ENCODE measurements at regions not wholly inside any gene's neighbourhood (a gene's known extent, or its start where the extent isn't known, plus 50 kb on each side); places are given as distances from the start of the nearest gene placed in this dataset.
A peak's percentile ranks its signal among the peaks of the same experiment; 100 is the strongest.

GRCh38 chr2:191556463-191556862, 121.5 kb upstream of the NABP1 start:
- DNase-seq (ENCODE audit: low read depth) = no peak
- TF ChIP-seq CTCF (conservative IDR thresholded peaks at IDR 0.05; ENCODE audit: low read depth, low read length) = no peak
- H3K4me3 ChIP-seq (ENCODE audit: low read length) = no peak overlapping the region

- TF ChIP-seq CTCF (conservative IDR thresholded peaks at IDR 0.05; ENCODE audit: low read depth, low read length) = no peak
- no peak overlapping the region for H3K4me3 ChIP-seq (ENCODE audit: low read length)
- DNase-seq (ENCODE audit: low read depth) = no peak
These were observed 120.1 kb upstream of the NABP1 start for GRCh38 chr2:191557841-191558240.

- DNase-seq (ENCODE audit: low read depth) = no peak
- no peak for TF ChIP-seq CTCF (conservative IDR thresholded peaks at IDR 0.05; ENCODE audit: low read depth, low read length)
- no peak overlapping the region for H3K4me3 ChIP-seq (ENCODE audit: low read length)
These were observed 118.4 kb upstream of the NABP1 start for GRCh38 chr2:191559569-191559968.

GRCh38 chr2:191560411-191560980, 117.4 kb upstream of the NABP1 start:
- TF ChIP-seq CTCF (conservative IDR thresholded peaks at IDR 0.05; ENCODE audit: low read depth, low read length) = no peak
- H3K4me3 ChIP-seq (ENCODE audit: low read length) = no peak overlapping the region
- DNase-seq (ENCODE audit: low read depth) = no peak

- DNase-seq (ENCODE audit: low read depth) = no peak
- TF ChIP-seq CTCF (conservative IDR thresholded peaks at IDR 0.05; ENCODE audit: low read depth, low read length) = no peak
- H3K4me3 ChIP-seq (ENCODE audit: low read length) = no peak overlapping the region
These were observed 112.8 kb upstream of the NABP1 start for GRCh38 chr2:191565120-191565519.

GRCh38 chr2:191565647-191566198, 112.2 kb upstream of the NABP1 start:
- no peak for TF ChIP-seq CTCF (conservative IDR thresholded peaks at IDR 0.05; ENCODE audit: low read depth, low read length)
- DNase-seq (ENCODE audit: low read depth) = no peak
- no peak overlapping the region for H3K4me3 ChIP-seq (ENCODE audit: low read length)

GRCh38 chr2:191566344-191566743, 111.6 kb upstream of the NABP1 start:
- TF ChIP-seq CTCF (conservative IDR thresholded peaks at IDR 0.05; ENCODE audit: low read depth, low read length) = peak; percentile 83
- no peak overlapping the region for H3K4me3 ChIP-seq (ENCODE audit: low read length)
- DNase-seq (ENCODE audit: low read depth) = no peak

All from retinal pigment epithelial cell (primary cell).